CD8-positive, alpha-beta memory T cell (primary cell): ENCODE measurements at regions not wholly inside any gene's neighbourhood (a gene's known extent, or its start where the extent isn't known, plus 50 kb on each side); places are given as distances from the start of the nearest gene placed in this dataset.

Experiments
- CTCF ChIA-PET: fragments of 350-600 bp; sonication (Branson Sonifier 250); formaldehyde crosslinking; loops from one replicate; lab custom pipeline; 2021; ENCODE audit warnings: antibody characterized with exemption; lab: Charles Lee
- POLR2A ChIA-PET: fragments of 350-600 bp; sonication (Branson Sonifier 250); formaldehyde crosslinking; loops from one replicate; lab custom pipeline; 2021; ENCODE audit warnings: antibody characterized with exemption; lab: Charles Lee
- DNase-seq, 5 donors: peaks; one replicate each; pipeline versions ENCODE4 v3.0.0 to v3.0.0-alpha.2; 2020 to 2022; ENCODE audit warnings: mixed read lengths in 1 of 5
- H3K27ac ChIP-seq: one replicate; pipeline ENCODE4 v1.7.0; 2013; ENCODE audit warnings: low read depth, mild to moderate bottlenecking, low read length, moderate library complexity
- H3K27me3 ChIP-seq: 2 replicates; pipeline ENCODE4 v1.7.0; 2013; ENCODE audit warnings: low read length, mild to moderate bottlenecking; ENCODE audit not compliant: insufficient read depth, poor library complexity, severe bottlenecking
- H3K36me3 ChIP-seq: 2 replicates; pipeline ENCODE4 v1.7.0; 2013; ENCODE audit warnings: mild to moderate bottlenecking, low read length, moderate library complexity; ENCODE audit not compliant: insufficient read depth
- H3K4me1 ChIP-seq: 2 replicates; pipeline ENCODE4 v1.7.0; 2013; ENCODE audit warnings: mild to moderate bottlenecking, low read length, moderate library complexity; ENCODE audit not compliant: insufficient read depth
- H3K4me3 ChIP-seq: 2 replicates; pipeline ENCODE4 v1.7.0; 2013; ENCODE audit warnings: mild to moderate bottlenecking, low read length
- H3K9me3 ChIP-seq: 2 replicates; pipeline ENCODE4 v1.7.0; 2013; ENCODE audit warnings: mild to moderate bottlenecking, low read length
- H3K27ac Mint-ChIP-seq, 8 donors: one replicate each; pipeline ENCODE4 v1.8.0; 2020 to 2021; ENCODE audit warnings: mixed read lengths in 8 of 8, mild to moderate bottlenecking in 6 of 8, inconsistent platforms in 3 of 8, moderate library complexity in 3 of 8
- H3K27me3 Mint-ChIP-seq, 2 donors: one replicate each; pipeline ENCODE4 v1.8.0; 2020 to 2021; ENCODE audit warnings: mixed read lengths in 2 of 2, mild to moderate bottlenecking in 1 of 2, moderate library complexity in 1 of 2
- H3K36me3 Mint-ChIP-seq, 3 donors: one replicate each; pipeline ENCODE4 v1.8.0; 2020 to 2021; ENCODE audit warnings: mixed read lengths in 3 of 3, inconsistent platforms in 1 of 3, mild to moderate bottlenecking in 1 of 3
- H3K4me1 Mint-ChIP-seq, 3 donors: one replicate each; pipeline ENCODE4 v1.8.0; 2020 to 2021; ENCODE audit warnings: mixed read lengths in 3 of 3, inconsistent platforms in 1 of 3, mild to moderate bottlenecking in 1 of 3
- H3K4me3 Mint-ChIP-seq, 7 donors: one replicate each; pipeline ENCODE4 v1.8.0; 2020 to 2021; ENCODE audit warnings: mixed read lengths in 7 of 7, mild to moderate bottlenecking in 6 of 7, moderate library complexity in 4 of 7, inconsistent platforms in 2 of 7
- H3K9me3 Mint-ChIP-seq, 5 donors: one replicate each; pipeline ENCODE4 v1.8.0; 2020 to 2022; ENCODE audit warnings: mixed read lengths in 5 of 5, mild to moderate bottlenecking in 3 of 5, moderate library complexity in 2 of 5, inconsistent platforms in 1 of 5

GRCh38 chr16:65869261-65869660 is 497.2 kb upstream of the CDH5 start:
- ChIA-PET POLR2A (no interaction called here), CTCF (no interaction called here)
- H3K27me3 ChIP-seq: no peaks in the 10 kb centered on the region
- H3K4me3 ChIP-seq: no peak overlapping the region
- H3K36me3 ChIP-seq: no peaks in the 10 kb centered on the region
- H3K4me1 Mint-ChIP-seq: no peaks in the 10 kb centered on the region
- no peaks in the 10 kb centered on the region for H3K4me1 ChIP-seq
- peaks cover 0 to 6% of the 10 kb centered on the region in 2 donors for H3K27me3 Mint-ChIP-seq
- H3K4me3 Mint-ChIP-seq: no peak overlapping the region
- no peak overlapping the region for H3K27ac Mint-ChIP-seq
- H3K9me3 ChIP-seq: no peaks in the 10 kb centered on the region
- no peak overlapping the region for H3K27ac ChIP-seq
- H3K36me3 Mint-ChIP-seq: no peaks in the 10 kb centered on the region
- no peak for DNase-seq
- H3K9me3 Mint-ChIP-seq: peaks cover 0 to 1% (median 0%) of the 10 kb centered on the region in 5 donors

GRCh38 chr16:65867276-65867960 is 499.1 kb upstream of the CDH5 start:
- ChIA-PET POLR2A (no interaction called here), CTCF (no interaction called here)
- Mint-ChIP-seq H3K4me3 (no peak overlapping the region), H3K36me3 (no peaks in the 10 kb centered on the region), H3K9me3 (peaks cover 0 to 4% (median 0%) of the 10 kb centered on the region in 5 donors), H3K4me1 (no peaks in the 10 kb centered on the region), H3K27me3 (peaks cover 0 to 4% of the 10 kb centered on the region in 2 donors), H3K27ac (no peak overlapping the region)
- Histone ChIP-seq H3K27ac (no peak overlapping the region), H3K36me3 (no peaks in the 10 kb centered on the region), H3K9me3 (no peaks in the 10 kb centered on the region), H3K27me3 (no peaks in the 10 kb centered on the region), H3K4me3 (no peak overlapping the region), H3K4me1 (no peaks in the 10 kb centered on the region)
- DNase-seq: no peak

GRCh38 chr16:65863236-65863635 is 503.3 kb upstream of the CDH5 start:
- Mint-ChIP-seq H3K9me3 (peaks cover 0 to 6% (median 0%) of the 10 kb centered on the region in 5 donors), H3K27me3 (peaks cover 0 to 3% of the 10 kb centered on the region in 2 donors), H3K4me3 (no peak overlapping the region), H3K36me3 (no peaks in the 10 kb centered on the region), H3K27ac (no peak overlapping the region), H3K4me1 (no peaks in the 10 kb centered on the region)
- POLR2A ChIA-PET: no interaction called here
- Histone ChIP-seq H3K4me3 (no peak overlapping the region), H3K27me3 (no peaks in the 10 kb centered on the region), H3K9me3 (no peaks in the 10 kb centered on the region), H3K36me3 (no peaks in the 10 kb centered on the region), H3K4me1 (no peaks in the 10 kb centered on the region), H3K27ac (no peak overlapping the region)
- CTCF ChIA-PET: no interaction called here
- DNase-seq: no peak

GRCh38 chr16:65861131-65861731 is 505.3 kb upstream of the CDH5 start:
- H3K36me3 ChIP-seq: no peaks in the 10 kb centered on the region
- Mint-ChIP-seq H3K36me3 (no peaks in the 10 kb centered on the region), H3K27me3 (peaks cover 0 to 1% of the 10 kb centered on the region in 2 donors), H3K4me3 (no peak overlapping the region), H3K9me3 (peaks cover 0 to 6% (median 0%) of the 10 kb centered on the region in 5 donors), H3K27ac (no peak overlapping the region), H3K4me1 (no peaks in the 10 kb centered on the region)
- H3K4me1 ChIP-seq: no peaks in the 10 kb centered on the region
- H3K27me3 ChIP-seq: no peaks in the 10 kb centered on the region
- DNase-seq: no peak
- no peak overlapping the region for H3K27ac ChIP-seq
- POLR2A ChIA-PET: no interaction called here
- no peak overlapping the region for H3K4me3 ChIP-seq
- H3K9me3 ChIP-seq: no peaks in the 10 kb centered on the region
- CTCF ChIA-PET: no interaction called here

GRCh38 chr16:65855171-65856145 is 511.0 kb upstream of the CDH5 start:
- POLR2A ChIA-PET: no interaction called here
- no peak for DNase-seq
- no peak overlapping the region for H3K27ac Mint-ChIP-seq
- Histone ChIP-seq H3K27ac (no peak overlapping the region), H3K27me3 (no peaks in the 10 kb centered on the region), H3K4me1 (no peaks in the 10 kb centered on the region), H3K36me3 (no peaks in the 10 kb centered on the region), H3K4me3 (no peak overlapping the region), H3K9me3 (no peaks in the 10 kb centered on the region)
- H3K27me3 Mint-ChIP-seq: peaks cover 0 to 1% of the 10 kb centered on the region in 2 donors
- H3K4me1 Mint-ChIP-seq: no peaks in the 10 kb centered on the region
- CTCF ChIA-PET: no interaction called here
- peaks cover 0 to 12% (median 0%) of the 10 kb centered on the region in 5 donors for H3K9me3 Mint-ChIP-seq
- H3K4me3 Mint-ChIP-seq: no peak overlapping the region
- no peaks in the 10 kb centered on the region for H3K36me3 Mint-ChIP-seq

- Mint-ChIP-seq H3K36me3 (no peaks in the 10 kb centered on the region), H3K9me3 (peaks cover 0 to 3% (median 2%) of the 10 kb centered on the region in 5 donors), H3K4me1 (no peaks in the 10 kb centered on the region), H3K4me3 (no peak overlapping the region), H3K27ac (no peak overlapping the region), H3K27me3 (no peaks in the 10 kb centered on the region)
- no peak overlapping the region for H3K4me3 ChIP-seq
- CTCF ChIA-PET: no interaction called here
- H3K4me1 ChIP-seq: no peaks in the 10 kb centered on the region
- no peaks in the 10 kb centered on the region for H3K27me3 ChIP-seq
- H3K27ac ChIP-seq: no peak overlapping the region
- no peaks in the 10 kb centered on the region for H3K36me3 ChIP-seq
- H3K9me3 ChIP-seq: no peaks in the 10 kb centered on the region
- DNase-seq: no peak
- POLR2A ChIA-PET: no interaction called here
Measured at GRCh38 chr16:65846210-65846602, 520.3 kb upstream of the CDH5 start.

- DNase-seq: no peak
- no peaks in the 10 kb centered on the region for H3K9me3 ChIP-seq
- no peak overlapping the region for H3K27ac ChIP-seq
- H3K9me3 Mint-ChIP-seq: peaks cover 0 to 3% (median 2%) of the 10 kb centered on the region in 5 donors
- no peak overlapping the region for H3K4me3 Mint-ChIP-seq
- H3K27me3 ChIP-seq: no peaks in the 10 kb centered on the region
- H3K4me3 ChIP-seq: no peak overlapping the region
- H3K36me3 Mint-ChIP-seq: no peaks in the 10 kb centered on the region
- H3K27me3 Mint-ChIP-seq: no peaks in the 10 kb centered on the region
- H3K36me3 ChIP-seq: no peaks in the 10 kb centered on the region
- H3K4me1 ChIP-seq: no peaks in the 10 kb centered on the region
- ChIA-PET POLR2A (no interaction called here), CTCF (no interaction called here)
- no peaks in the 10 kb centered on the region for H3K4me1 Mint-ChIP-seq
- H3K27ac Mint-ChIP-seq: no peak overlapping the region
Measured at GRCh38 chr16:65845466-65846209, 520.9 kb upstream of the CDH5 start.
